OCI-LY7 (cell line): ENCODE measurements at regions not wholly inside any gene's neighbourhood (a gene's known extent, or its start where the extent isn't known, plus 50 kb on each side); places are given as distances from the start of the nearest gene placed in this dataset.

Experiments used
- BruUV-seq: library from RNA; stranded (reverse); fragments of 400-500 nt; replicated peaks from 2 replicates; lab custom pipeline; 2021; lab: Mats Ljungman, UMichigan
- CTCF ChIA-PET: fragments of 300-600 bp; sonication (Branson Sonifier 250); formaldehyde crosslinking; loops from one replicate; lab custom pipeline; 2022; ENCODE audit warnings: antibody characterized with exemption; ENCODE audit not compliant: unreplicated experiment; lab: Charles Lee
- POLR2A ChIA-PET: fragments of 300-600 bp; sonication (Branson Sonifier 250); formaldehyde crosslinking; loops from one replicate; lab custom pipeline; 2022; ENCODE audit warnings: antibody characterized with exemption; lab: Charles Lee
- DNase-seq: peaks from one replicate; pipeline ENCODE4 v3.0.0-alpha.2; 2015; ENCODE audit warnings: low spot score
- H2AFZ ChIP-seq: fragments of 200-600 bp; sonication (generic), shearing (Covaris generic); 2 replicates; pipeline ENCODE4 v1.6.1; 2014; ENCODE audit warnings: mild to moderate bottlenecking, antibody characterized with exemption, low read length, moderate library complexity
- H3K27ac ChIP-seq: fragments of 200-600 bp; sonication (generic); 2 replicates; pipeline ENCODE4 v1.5.1; 2014; ENCODE audit warnings: mixed run types, low read depth, mild to moderate bottlenecking, moderate library complexity, low read length, inconsistent platforms; ENCODE audit not compliant: poor library complexity, severe bottlenecking
- H3K36me3 ChIP-seq: fragments of 200-600 bp; sonication (generic); 2 replicates; pipeline ENCODE4 v1.6.1; 2014; ENCODE audit warnings: mild to moderate bottlenecking, antibody characterized with exemption, low read length, moderate library complexity, mixed read lengths; ENCODE audit not compliant: insufficient read depth
- H3K4me1 ChIP-seq: fragments of 200-600 bp; sonication (generic); 2 replicates; pipeline ENCODE4 v1.5.1; 2014; ENCODE audit warnings: mild to moderate bottlenecking, low read length; ENCODE audit not compliant: insufficient read depth, poor library complexity, severe bottlenecking
- H3K4me2 ChIP-seq: fragments of 200-600 bp; sonication (generic); 2 replicates; pipeline ENCODE4 v1.6.1; 2014; ENCODE audit warnings: mild to moderate bottlenecking, low read length
- H3K4me3 ChIP-seq: fragments of 200-600 bp; sonication (generic); 2 replicates; pipeline ENCODE4 v1.5.1; 2014; ENCODE audit warnings: mild to moderate bottlenecking, low read depth, low read length; ENCODE audit not compliant: poor library complexity, severe bottlenecking
- H3K79me2 ChIP-seq: fragments of 200-600 bp; sonication (generic); 2 replicates; pipeline ENCODE4 v1.6.1; 2016; ENCODE audit warnings: low read depth, mild to moderate bottlenecking, low read length, moderate library complexity, mixed read lengths; ENCODE audit not compliant: insufficient read depth
- H3K9me2 ChIP-seq: fragments of 200-600 bp; sonication (generic); 2 replicates; pipeline ENCODE4 v1.6.1; 2016; ENCODE audit warnings: mild to moderate bottlenecking, low read length, mixed read lengths; ENCODE audit not compliant: insufficient read depth
- H3K9me3 ChIP-seq: fragments of 200-600 bp; sonication (generic); 2 replicates; pipeline ENCODE4 v1.6.1; 2014; ENCODE audit warnings: mild to moderate bottlenecking, mixed run types, low read length, mixed read lengths
- H4K20me1 ChIP-seq: fragments of 200-600 bp; sonication (generic); 2 replicates; pipeline ENCODE4 v1.6.1; 2014; ENCODE audit warnings: mild to moderate bottlenecking, antibody characterized with exemption, low read length, moderate library complexity, mixed read lengths; ENCODE audit not compliant: insufficient read depth
- CTCF ChIP-seq: fragments of 200-600 bp; sonication (generic); conservative IDR thresholded peaks from 2 replicates; pipeline ENCODE4 v1.5.1; 2014; ENCODE audit warnings: mild to moderate bottlenecking, antibody characterized with exemption, low read length, moderate library complexity, mixed read lengths
- EZH2phosphoT487 ChIP-seq: fragments of 200-600 bp; sonication (generic); IDR thresholded peaks from 2 replicates; pipeline ENCODE4 v1.6.1; 2018; ENCODE audit warnings: low read depth, borderline replicate concordance, mild to moderate bottlenecking, mixed run types, antibody characterized with exemption, low read length, moderate library complexity, mixed read lengths
- intact Hi-C: fragments of 100-400 bp; cut with micrococcal nuclease; formaldehyde crosslinking; loops from one replicate; pipeline ENCODE4 v1.10.0; 2022; ENCODE audit not compliant: unreplicated experiment

DNA sequence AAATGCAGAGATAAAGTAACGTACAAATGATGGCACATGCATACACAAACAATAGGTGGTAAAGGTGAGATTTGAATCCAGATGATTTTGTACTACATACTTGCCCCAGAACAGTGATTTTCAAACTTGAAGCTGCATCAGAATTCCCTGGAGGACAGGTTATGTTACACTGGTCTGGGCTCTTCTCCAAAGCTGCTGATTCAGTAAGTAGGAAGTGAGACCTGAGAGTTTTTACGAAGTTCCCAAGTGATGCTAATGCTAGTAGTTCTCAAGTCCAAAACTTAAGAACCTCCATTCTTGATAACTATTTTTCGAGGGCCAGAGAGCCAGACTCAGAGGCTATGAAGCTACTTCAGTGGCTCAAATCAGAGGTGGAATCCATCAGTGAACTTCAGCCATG lies 159.0 kb upstream of the POM121L12 start:
- H3K27ac ChIP-seq = no peak overlapping the region
- no peaks in the 10 kb centered on the region for H3K9me3 ChIP-seq
- H3K4me1 ChIP-seq = no peaks in the 10 kb centered on the region
- no peak overlapping the region for H3K4me3 ChIP-seq
- no peak overlapping the region for H3K4me2 ChIP-seq
- no peaks in the 10 kb centered on the region for H4K20me1 ChIP-seq
- H3K36me3 ChIP-seq = no peaks in the 10 kb centered on the region
- BruUV-seq = no TSS peak
- intact Hi-C loops = no loop called here
- no peaks in the 10 kb centered on the region for H3K9me2 ChIP-seq
- no peaks in the 10 kb centered on the region for H3K79me2 ChIP-seq
- no peak for DNase-seq
- H2AFZ ChIP-seq = no peak overlapping the region
- TF ChIP-seq EZH2phosphoT487 (no peak), CTCF (no peak)
- ChIA-PET POLR2A (interaction anchor here (0.6 to 0.7 kb wide), 2 partner anchors 161 to 222 kb away, joined by 3 read pairs; no protein-coding TSS in a partner anchor), CTCF (no interaction called here)

DNA sequence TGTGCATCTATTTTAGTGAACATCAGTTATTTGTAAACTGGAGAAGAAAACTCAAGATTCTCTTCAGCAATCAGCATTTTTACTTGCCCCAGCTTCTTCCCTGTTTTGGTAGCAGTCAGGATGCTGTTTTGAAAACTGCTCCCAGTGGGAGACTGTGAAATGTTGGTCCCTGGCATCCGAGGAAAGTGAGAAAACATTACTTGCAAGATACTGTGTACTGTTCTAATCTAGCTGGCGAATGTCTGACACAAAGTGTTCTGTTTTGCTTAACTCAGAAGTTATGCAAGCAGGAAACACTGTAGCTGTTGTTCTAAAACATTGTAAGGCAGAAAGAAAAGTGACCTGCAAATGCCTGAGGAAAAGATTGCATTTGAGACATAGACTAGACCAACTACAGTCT lies 171.8 kb upstream of the POM121L12 start:
- intact Hi-C loops = no loop called here
- H3K36me3 ChIP-seq = no peaks in the 10 kb centered on the region
- H3K9me3 ChIP-seq = no peaks in the 10 kb centered on the region
- ChIA-PET CTCF (interaction anchor here (0.6 kb wide), 1 partner anchor 520 kb away, joined by 3 read pairs; no protein-coding TSS in a partner anchor), POLR2A (interaction anchor here (1.6 kb wide), 1 partner anchor 41 kb away, joined by 4 read pairs; no protein-coding TSS in a partner anchor)
- no peaks in the 10 kb centered on the region for H4K20me1 ChIP-seq
- BruUV-seq = no TSS peak
- no peaks in the 10 kb centered on the region for H3K9me2 ChIP-seq
- H3K27ac ChIP-seq = no peak overlapping the region
- H3K79me2 ChIP-seq = no peaks in the 10 kb centered on the region
- no peaks in the 10 kb centered on the region for H3K4me1 ChIP-seq
- H3K4me2 ChIP-seq = no peak overlapping the region
- no peak for TF ChIP-seq EZH2phosphoT487
- no peak for TF ChIP-seq CTCF
- no peak for DNase-seq
- no peak overlapping the region for H2AFZ ChIP-seq
- no peak overlapping the region for H3K4me3 ChIP-seq

DNA sequence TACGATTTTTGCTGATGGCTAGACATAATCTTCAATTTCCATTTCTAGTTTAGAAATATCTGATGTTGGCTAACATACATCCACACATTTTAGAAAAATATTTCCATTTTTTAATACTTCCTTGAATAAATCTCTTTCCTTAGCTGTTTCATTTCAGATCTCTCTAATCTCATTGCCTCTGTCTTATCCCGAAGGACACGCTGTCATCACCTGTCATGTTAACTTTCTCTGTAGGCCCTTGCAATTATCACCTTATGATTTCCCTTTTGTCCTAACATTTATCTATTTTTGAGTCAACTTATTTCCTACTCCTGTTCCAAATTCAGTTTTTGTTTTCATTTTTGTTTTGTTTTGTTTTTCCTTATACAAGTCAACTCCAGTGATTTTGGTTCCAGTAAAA lies 173.1 kb upstream of the POM121L12 start:
- TF ChIP-seq CTCF (no peak), EZH2phosphoT487 (no peak)
- Histone ChIP-seq H3K4me2 (no peak overlapping the region), H2AFZ (no peak overlapping the region), H3K79me2 (no peaks in the 10 kb centered on the region), H3K27ac (no peak overlapping the region), H3K4me3 (no peak overlapping the region), H3K9me3 (no peaks in the 10 kb centered on the region), H4K20me1 (no peaks in the 10 kb centered on the region), H3K4me1 (no peaks in the 10 kb centered on the region), H3K9me2 (no peaks in the 10 kb centered on the region), H3K36me3 (no peaks in the 10 kb centered on the region)
- no peak for DNase-seq
- CTCF ChIA-PET = no interaction called here
- no TSS peak for BruUV-seq
- POLR2A ChIA-PET = interaction anchor here (1.0 to 1.1 kb wide), 2 partner anchors 10 kb away, joined by 3 to 4 read pairs; no protein-coding TSS in a partner anchor
- intact Hi-C loops = no loop called here
